ENCODE measurements at regions not wholly inside any gene's neighbourhood (a gene's known extent, or its start where the extent isn't known, plus 50 kb on each side); places are given as distances from the start of the nearest gene placed in this dataset.
"Not testable (repeated sequence)": the region's sequence is repeated elsewhere in the genome, so short reads cannot be mapped to it uniquely, and the experiment has no call there.

- DNase-seq: no peak
Measured at GRCh38 chr2:129188451-129188850, 791.0 kb upstream of the RAB6C start.

- DNase-seq: no peak
Measured at GRCh38 chr2:129189617-129190319, 789.7 kb upstream of the RAB6C start.

- DNase-seq: no peak
Measured at GRCh38 chr2:129190494-129190893, 789.0 kb upstream of the RAB6C start.

DNA sequence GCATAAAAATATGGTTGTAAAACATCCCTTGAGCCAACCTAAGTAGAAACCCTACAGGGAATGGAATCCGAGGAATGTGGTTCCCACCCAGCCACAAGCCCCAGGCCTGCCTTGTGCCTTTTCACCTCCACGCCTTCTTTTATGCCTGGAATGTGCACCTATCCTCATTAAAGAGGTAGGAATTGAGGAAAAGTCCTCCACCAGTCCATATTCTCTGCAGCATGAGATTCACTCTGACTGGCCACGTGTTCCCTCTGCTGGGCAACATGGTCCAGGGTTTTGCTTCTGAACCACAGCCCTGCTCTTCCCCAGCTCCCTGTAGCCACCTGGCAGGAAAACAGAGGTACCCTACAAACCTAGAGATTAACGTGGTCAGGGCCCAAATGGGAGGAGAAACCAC is 787.9 kb upstream of the RAB6C start:
- DNase-seq: no peak

GRCh38 chr2:129192117-129192516 is 787.3 kb upstream of the RAB6C start:
- DNase-seq: no peak

DNA sequence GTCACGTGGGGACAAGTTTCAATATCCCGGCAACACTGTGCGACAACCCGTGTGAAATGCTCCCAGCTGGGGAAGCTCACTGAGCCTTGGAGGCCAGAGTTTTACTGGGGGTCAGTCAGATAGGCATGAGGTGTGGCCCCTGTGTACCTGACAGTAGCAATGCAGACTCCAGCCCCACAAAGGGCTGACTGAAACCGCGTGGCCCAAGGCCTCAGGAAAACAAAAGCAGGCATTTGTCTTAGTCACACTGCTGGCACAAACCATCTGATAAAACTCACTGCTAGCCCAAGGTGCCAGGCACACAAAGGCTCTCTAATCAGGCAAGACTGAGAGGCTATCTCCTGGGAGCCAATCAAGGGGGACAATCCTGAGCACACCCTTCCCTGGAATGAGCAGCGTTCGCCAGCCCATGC is 786.6 kb upstream of the RAB6C start:
- no peak for DNase-seq

DNA sequence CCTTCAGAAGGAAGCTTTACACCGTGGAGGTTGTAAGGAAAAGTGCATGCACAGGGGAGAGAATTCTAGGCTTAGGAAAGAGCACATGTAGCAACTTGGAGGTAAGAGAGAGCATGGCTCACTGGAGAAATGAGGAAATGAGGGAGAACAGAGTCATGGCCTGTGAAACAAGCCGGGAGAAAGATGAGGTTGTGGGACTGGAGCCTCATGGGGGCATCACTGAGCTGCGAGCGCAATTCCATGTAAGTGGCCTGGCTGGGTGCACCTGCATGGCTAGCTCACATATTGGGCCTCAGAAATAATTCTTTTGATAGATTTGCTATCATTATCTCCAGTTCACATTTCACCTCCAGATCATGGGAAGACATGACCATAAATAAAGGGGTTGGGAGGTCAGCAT is 785.5 kb upstream of the RAB6C start:
- no peak for DNase-seq

GRCh38 chr2:129199501-129199900 is 780.0 kb upstream of the RAB6C start:
- no peak for DNase-seq

DNA sequence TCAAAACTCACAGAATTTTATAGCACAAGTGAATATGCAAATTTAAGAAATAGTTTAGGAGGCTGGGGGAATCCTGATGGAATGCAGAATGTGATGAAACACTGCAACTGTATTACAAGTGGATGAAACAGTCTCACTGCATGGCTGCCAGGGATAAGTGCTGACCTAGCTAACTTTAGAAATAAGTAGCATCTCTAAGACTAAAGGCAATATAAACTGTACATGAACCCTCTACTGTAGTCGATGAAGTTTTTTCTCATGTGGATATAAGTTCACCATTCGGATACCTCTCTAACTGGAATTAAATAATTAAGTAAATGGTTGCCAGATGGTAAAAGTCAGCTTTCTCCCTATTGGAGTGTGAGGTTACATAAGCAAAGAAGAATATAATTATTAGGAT is 777.8 kb upstream of the RAB6C start:
- DNase-seq: peak; percentile 45

DNA sequence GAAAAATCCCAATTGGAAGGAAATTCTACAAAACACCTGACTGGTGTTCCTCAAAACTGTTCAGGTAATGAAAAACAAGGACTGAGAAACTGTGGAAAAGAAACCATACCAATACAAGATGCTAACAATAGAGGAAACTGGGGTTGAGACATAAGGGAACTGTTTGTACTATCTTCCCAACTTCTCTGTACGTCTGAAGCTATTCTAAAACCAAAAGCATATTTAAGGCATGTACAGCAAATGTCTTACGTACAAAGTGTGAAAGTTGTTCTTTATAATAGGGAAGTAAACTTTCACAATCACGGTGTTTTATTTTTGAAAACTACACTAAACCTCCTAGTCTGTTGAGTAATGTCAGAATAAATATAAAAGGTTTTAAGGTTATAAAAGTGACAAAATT is 776.1 kb upstream of the RAB6C start:
- no peak for DNase-seq

- not testable (repeated sequence) for DNase-seq
Measured at GRCh38 chr2:129204581-129204980, 774.9 kb upstream of the RAB6C start.

DNA sequence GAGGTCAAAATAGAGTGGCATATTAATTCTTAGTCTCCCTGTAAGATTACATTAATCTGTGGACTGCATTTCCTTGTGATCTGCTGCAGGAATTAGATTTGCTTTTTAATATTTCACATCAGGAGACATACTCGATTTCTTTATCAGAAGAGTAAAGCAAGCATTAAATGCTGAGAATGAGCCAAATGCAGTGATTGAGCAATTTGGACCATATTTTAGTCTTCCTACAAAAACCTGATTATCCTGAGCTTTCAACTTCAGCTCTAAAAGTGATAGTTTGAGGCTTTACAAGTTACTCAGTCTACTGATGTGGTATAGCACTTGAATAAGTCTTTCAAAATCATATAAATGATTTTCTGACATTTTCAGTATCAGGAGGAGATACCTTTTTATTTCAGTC is 774.3 kb upstream of the RAB6C start:
- no peak for DNase-seq

- DNase-seq: no peak
Measured at GRCh38 chr2:129205766-129206165, 773.7 kb upstream of the RAB6C start.

GRCh38 chr2:129212299-129212958 is 767.0 kb upstream of the RAB6C start:
- DNase-seq: no peak

- no peak for DNase-seq
Measured at GRCh38 chr2:129224022-129224421, 755.4 kb upstream of the RAB6C start.

GRCh38 chr2:129224486-129224885 is 755.0 kb upstream of the RAB6C start:
- no peak for DNase-seq

DNA sequence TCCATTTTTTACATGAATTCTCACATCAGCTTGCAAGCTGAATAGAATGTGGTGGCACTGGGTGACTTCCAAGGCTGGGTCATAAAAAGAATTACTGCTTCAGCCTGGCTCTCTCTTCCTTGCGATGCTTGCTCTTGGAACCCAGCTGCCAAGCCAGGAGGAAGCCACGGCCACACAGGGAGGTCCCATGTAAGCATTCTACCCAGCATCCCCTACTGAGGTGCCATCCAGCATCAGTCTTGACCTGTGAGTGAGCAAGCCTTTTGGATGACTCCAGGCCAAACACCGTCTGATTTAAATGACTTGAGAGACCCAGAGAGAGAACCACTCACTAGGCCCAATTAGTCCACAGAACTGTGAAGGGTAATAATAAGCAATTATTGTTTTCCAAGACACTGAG is 750.3 kb upstream of the RAB6C start:
- no peak for DNase-seq

DNA sequence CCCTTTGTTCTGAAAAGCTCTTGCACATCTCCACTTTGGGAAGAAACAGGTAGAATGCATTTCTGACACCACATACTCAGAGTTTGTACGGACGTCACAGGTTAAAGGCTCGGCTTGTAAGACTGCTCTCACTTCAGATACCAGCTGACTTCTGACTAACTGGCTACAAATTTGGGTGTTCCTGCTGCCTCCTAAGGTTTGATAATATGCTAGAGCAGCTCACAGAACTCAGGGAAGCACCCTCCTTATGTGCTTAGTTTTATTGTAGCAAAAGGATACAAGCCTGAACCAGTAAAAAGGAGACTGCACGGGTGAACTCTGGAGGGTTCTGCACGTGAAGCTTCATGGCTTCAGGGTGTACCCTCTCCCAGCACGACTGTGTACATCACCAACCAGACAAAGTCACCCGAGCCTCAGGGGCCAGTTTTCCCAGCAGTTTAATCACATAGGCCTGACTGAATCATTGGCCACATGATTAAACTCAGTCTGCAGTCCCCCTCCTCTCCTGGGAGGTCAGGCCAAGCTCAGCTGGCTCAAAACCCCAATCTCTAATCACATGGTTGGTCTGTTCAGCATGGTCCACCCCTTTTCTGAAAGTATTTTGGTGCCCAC is 749.5 kb upstream of the RAB6C start:
- no peak for DNase-seq

GRCh38 chr2:129231924-129232323 is 747.5 kb upstream of the RAB6C start:
- no peak for DNase-seq

- DNase-seq: no peak
Measured at GRCh38 chr2:129233166-129233565, 746.3 kb upstream of the RAB6C start.

DNA sequence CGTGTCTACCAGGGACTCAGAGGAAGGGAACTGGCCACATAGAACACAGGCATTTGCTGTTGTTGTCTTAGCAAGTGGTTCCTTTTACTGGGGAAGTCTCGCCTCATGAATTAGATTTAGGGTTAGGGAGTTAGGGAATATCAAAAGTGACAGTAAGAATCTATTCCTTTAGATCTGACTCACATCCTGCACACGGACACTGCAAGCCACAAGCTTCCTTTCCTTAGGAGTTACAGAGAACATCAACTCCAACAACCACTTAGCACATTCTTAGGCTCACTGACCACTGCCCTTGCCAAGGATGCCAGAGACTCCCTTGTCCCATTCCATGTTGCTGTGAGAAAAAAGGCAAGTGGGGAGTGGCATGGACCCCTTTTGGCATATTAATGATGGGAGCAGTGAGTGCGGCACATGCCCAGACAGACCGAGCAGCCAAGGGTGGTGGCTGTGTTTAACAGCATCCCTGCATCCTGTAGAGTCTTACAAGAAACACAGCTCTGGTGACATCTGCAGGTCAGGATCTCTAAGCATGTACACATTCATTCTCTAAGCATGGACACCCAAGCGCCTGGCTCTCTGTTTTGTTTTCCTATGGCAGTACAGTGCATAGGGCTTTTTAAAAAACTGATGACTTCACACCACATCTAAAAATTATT is 745.6 kb upstream of the RAB6C start:
- peak; percentile 41 for DNase-seq

- no peak for DNase-seq
Measured at GRCh38 chr2:129236601-129237000, 742.9 kb upstream of the RAB6C start.

DNA sequence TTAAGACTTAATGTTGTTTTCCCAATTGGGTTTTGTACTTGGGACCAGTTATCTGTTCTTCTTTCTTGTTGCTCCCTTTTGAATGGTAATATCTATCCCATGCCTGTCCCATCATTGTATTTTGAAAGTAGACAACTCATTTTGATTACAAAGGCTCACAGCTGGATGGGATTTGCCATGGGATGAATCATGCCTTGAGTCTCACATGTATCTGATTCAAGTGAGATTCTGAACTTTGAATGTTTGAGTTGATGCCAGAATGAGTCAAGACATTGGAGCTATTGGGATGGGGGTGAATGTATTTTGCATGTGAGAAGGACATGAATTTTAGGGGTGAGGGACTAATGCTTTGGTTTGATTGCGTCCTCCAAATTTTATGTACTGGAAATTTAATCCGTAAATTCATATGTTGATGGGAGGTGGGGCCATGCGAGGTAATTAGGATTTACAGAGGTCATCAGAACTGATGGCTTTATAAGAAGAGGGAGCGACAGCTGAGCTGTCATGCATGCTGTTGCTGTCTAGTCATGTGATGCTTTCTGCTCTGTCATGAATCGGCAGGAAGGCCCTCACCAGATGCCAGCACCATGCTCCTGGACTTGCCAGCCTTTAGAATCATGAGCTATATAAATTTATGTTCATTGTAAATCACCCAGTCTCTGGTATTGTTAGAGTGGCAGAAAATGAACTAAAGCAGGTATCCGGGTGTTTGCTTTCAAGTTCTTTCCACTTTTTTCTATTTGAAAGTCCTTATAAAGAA is 741.3 kb upstream of the RAB6C start:
- peak; percentile 92 for DNase-seq
